K562 (cell line): ENCODE measurements at regions not wholly inside any gene's neighbourhood (a gene's known extent, or its start where the extent isn't known, plus 50 kb on each side); places are given as distances from the start of the nearest gene placed in this dataset.

Source experiments
- ATAC-seq: fragments of 200-7000 bp; cut with Tn5 transposase; 3 replicates; pipeline ENCODE4 v1.9.1; 2020; ENCODE audit warnings: moderate library complexity
- BruUV-seq: library from RNA; stranded (reverse); fragments of 400-500 nt; replicated peaks from 2 replicates; lab custom pipeline; 2021; lab: Mats Ljungman, UMichigan
- CTCF ChIA-PET: fragments of 300-600 bp; formaldehyde crosslinking; extraction: SDS; loops from one replicate; lab custom pipeline; 2021; ENCODE audit warnings: low intra/inter-chr PET ratio; lab: Yijun Ruan, JAX
- POLR2A ChIA-PET: fragments of 300-600, 350-650 bp; sonication (Branson Sonifier 250); formaldehyde crosslinking; extraction: SDS; loops from one replicate; lab custom pipeline; 2021; ENCODE audit warnings: antibody characterized with exemption, inconsistent platforms; lab: Yijun Ruan, JAX
- DNase-seq, 4 experiments: peaks; one replicate each; pipeline versions ENCODE4 v3.0.0 to v3.0.0-alpha.2; 2011 to 2018; ENCODE audit warnings: low spot score in 3 of 4, mixed read lengths in 3 of 4; ENCODE audit errors: extremely low read depth in 1 of 4
- FAIRE-seq: peaks from 2 replicates; lab custom pipeline; 2011; peaks lifted over from hg19 to GRCh38; lab: Jason Lieb, UNC
- H2AFZ ChIP-seq: 2 replicates; pipeline ENCODE4 v1.6.0; 2011; ENCODE audit warnings: low read depth, low read length, control low read depth, inconsistent platforms
- H3K27ac ChIP-seq: fragments of 200-600 bp; 3 replicates; pipeline ENCODE4 v1.8.0; 2011; ENCODE audit warnings: low read depth, mild to moderate bottlenecking, control low read depth, inconsistent platforms, low read length, moderate library complexity, mixed read lengths; ENCODE audit errors: extremely low read depth
- H3K27me3 ChIP-seq, 2 experiments: fragments of 300-600 bp in 1 of 2; 2 replicates in 1 of 2; 3 replicates in 1 of 2; pipeline versions ENCODE4 v1.6.0 to v1.8.0; 2011; ENCODE audit warnings: inconsistent platforms in 2 of 2, low read length in 2 of 2, mild to moderate bottlenecking in 1 of 2, mixed read lengths in 1 of 2, moderate library complexity in 1 of 2; ENCODE audit not compliant: control insufficient read depth in 2 of 2, insufficient read depth in 2 of 2
- H3K36me3 ChIP-seq: fragments of 300-600 bp; 3 replicates; pipeline ENCODE4 v1.8.0; 2011; ENCODE audit warnings: mild to moderate bottlenecking, low read length, inconsistent platforms; ENCODE audit not compliant: control insufficient read depth, insufficient read depth
- H3K4me1 ChIP-seq, 2 experiments: fragments of 200-600 bp in 1 of 2; replicated peaks in 1 of 2; 2 replicates in 1 of 2; 3 replicates in 1 of 2; pipeline versions ENCODE4 v1.5.1 to v1.8.0; 2011; ENCODE audit warnings: inconsistent platforms in 2 of 2, low read length in 2 of 2, mild to moderate bottlenecking in 1 of 2, mixed read lengths in 1 of 2, moderate library complexity in 1 of 2; ENCODE audit not compliant: control insufficient read depth in 2 of 2, insufficient read depth in 2 of 2
- H3K4me2 ChIP-seq: 2 replicates; pipeline ENCODE4 v1.6.1; 2011; ENCODE audit warnings: low read length, control low read depth, inconsistent platforms, mixed read lengths; ENCODE audit not compliant: insufficient read depth
- H3K4me3 ChIP-seq: fragments of 200-600 bp; sonication (generic), shearing (Covaris generic); 2 replicates; pipeline ENCODE4 v1.5.1; 2016; ENCODE audit warnings: control low read depth, inconsistent platforms
- H3K79me2 ChIP-seq: fragments of 200-600 bp; 3 replicates; pipeline ENCODE4 v1.8.0; 2011; ENCODE audit warnings: low read length, inconsistent platforms; ENCODE audit not compliant: control insufficient read depth, insufficient read depth
- H3K9ac ChIP-seq, 2 experiments: 2 replicates each; pipeline versions ENCODE4 v1.6.0 to v1.6.1; 2011; ENCODE audit warnings: low read depth in 2 of 2, low read length in 2 of 2, control low read depth in 1 of 2, inconsistent platforms in 1 of 2, mild to moderate bottlenecking in 1 of 2, mixed read lengths in 1 of 2; ENCODE audit not compliant: insufficient read depth in 1 of 2
- H3K9me1 ChIP-seq: one replicate; pipeline ENCODE4 v1.6.0; 2011; ENCODE audit warnings: inconsistent platforms, mild to moderate bottlenecking, low read length, moderate library complexity; ENCODE audit not compliant: control insufficient read depth, insufficient read depth
- H3K9me3 ChIP-seq: replicated peaks from 2 replicates; pipeline ENCODE4 v1.5.1; 2011; ENCODE audit warnings: low read depth, low read length, inconsistent platforms; ENCODE audit not compliant: control insufficient read depth, insufficient read depth
- H4K20me1 ChIP-seq: replicated peaks from 2 replicates; pipeline ENCODE4 v1.6.1; 2011; ENCODE audit warnings: low read length, inconsistent platforms, mixed read lengths; ENCODE audit not compliant: control insufficient read depth, insufficient read depth
- ARID2 ChIP-seq: fragments of 450-650 bp; IDR thresholded peaks from 2 replicates; pipeline ENCODE4 v1.6.1; 2017; ENCODE audit warnings: antibody characterized with exemption, mild to moderate bottlenecking
- DEAF1 ChIP-seq: fragments of 450-650 bp; formaldehyde crosslinking; IDR thresholded peaks from 2 replicates; pipeline ENCODE4 v1.4.0; 2020; ENCODE audit warnings: mild to moderate bottlenecking, moderate library complexity
- ETS1 ChIP-seq: conservative IDR thresholded peaks from 2 replicates; pipeline ENCODE4 v1.6.1; 2011; ENCODE audit warnings: low read depth, mild to moderate bottlenecking, low read length; ENCODE audit not compliant: control insufficient read depth
- FIP1L1 ChIP-seq: fragments of 200-400 bp; formaldehyde crosslinking; IDR thresholded peaks from 2 replicates; pipeline ENCODE4 v1.6.1; 2018; ENCODE audit warnings: mild to moderate bottlenecking, low read depth, low read length; ENCODE audit not compliant: poor library complexity, severe bottlenecking
- GMEB1 ChIP-seq: fragments of 250-450 bp; sonication (Bioruptor Pico); IDR thresholded peaks from 2 replicates; pipeline ENCODE4 v1.4.0; 2020; ENCODE audit warnings: mild to moderate bottlenecking
- HIVEP1 ChIP-seq: fragments of 250-450 bp; sonication (Bioruptor Pico); IDR thresholded peaks from 2 replicates; pipeline ENCODE4 v1.4.0; 2020; ENCODE audit warnings: mild to moderate bottlenecking
- HMG20A ChIP-seq: fragments of 450-650 bp; formaldehyde crosslinking; conservative IDR thresholded peaks from 2 replicates; pipeline ENCODE4 v1.4.0; 2020; ENCODE audit warnings: mild to moderate bottlenecking, mixed read lengths
- HOMEZ ChIP-seq: fragments of 250-450 bp; sonication (Bioruptor Pico); IDR thresholded peaks from 2 replicates; pipeline ENCODE4 v1.4.0; 2020; ENCODE audit warnings: mild to moderate bottlenecking, moderate library complexity
- JUNB ChIP-seq: fragments of 450-650 bp; formaldehyde crosslinking; conservative IDR thresholded peaks from 2 replicates; pipeline ENCODE4 v1.4.0; 2020; ENCODE audit warnings: mild to moderate bottlenecking
- KDM2B ChIP-seq: fragments of 250-450 bp; sonication (Bioruptor Pico); IDR thresholded peaks from 2 replicates; pipeline ENCODE4 v1.8.0; 2021; ENCODE audit warnings: mild to moderate bottlenecking, moderate library complexity
- MEF2D ChIP-seq: conservative IDR thresholded peaks from 2 replicates; pipeline ENCODE4 v1.6.1; 2016; ENCODE audit warnings: low read depth, missing genetic modification characterization, missing compliant biosample characterization
- NR4A1 ChIP-seq, 2 experiments: fragments of 250-450 bp in 1 of 2; fragments of 450-650 bp in 1 of 2; sonication (Bioruptor Pico) in 1 of 2; IDR thresholded peaks; 2 replicates each; pipeline versions ENCODE4 v1.4.0 to v1.6.1; 2016 to 2020; ENCODE audit warnings: mild to moderate bottlenecking in 2 of 2, missing compliant biosample characterization in 1 of 2, missing genetic modification characterization in 1 of 2, moderate library complexity in 1 of 2
- RB1 ChIP-seq: fragments of 450-650 bp; IDR thresholded peaks from 2 replicates; pipeline ENCODE4 v1.6.1; 2017; ENCODE audit warnings: low read depth, mild to moderate bottlenecking
- SMARCA5 ChIP-seq: fragments of 450-650 bp; IDR thresholded peaks from 2 replicates; pipeline ENCODE4 v1.6.1; 2016
- SP2 ChIP-seq: IDR thresholded peaks from 2 replicates; pipeline ENCODE4 v1.6.1; 2011; ENCODE audit warnings: mild to moderate bottlenecking, low read depth, low read length, moderate library complexity; ENCODE audit not compliant: poor library complexity, severe bottlenecking; ENCODE audit errors: extremely low read depth
- TAF15 ChIP-seq: fragments of 200-400 bp; formaldehyde crosslinking; IDR thresholded peaks from 2 replicates; pipeline ENCODE4 v1.6.1; 2017; ENCODE audit warnings: mild to moderate bottlenecking, low read depth, low read length, moderate library complexity
- ZNF274 ChIP-seq: IDR thresholded peaks from 2 replicates; pipeline ENCODE4 v1.6.1; 2011; ENCODE audit warnings: low read depth, mild to moderate bottlenecking, low read length, moderate library complexity, borderline replicate concordance
- ZNF311 ChIP-seq: fragments of 250-450 bp; sonication (Bioruptor Pico); IDR thresholded peaks from 2 replicates; pipeline ENCODE4 v1.4.0; 2020; ENCODE audit warnings: mild to moderate bottlenecking, moderate library complexity
- WGBS: fragments of 100-300 bp; shearing (Covaris generic); methylation state at CpG from one replicate; pipeline ENCODE4 v1.1.6; 2016; ENCODE audit warnings: low coverage, mixed read lengths; ENCODE audit not compliant: insufficient coverage; ENCODE audit errors: missing lambda C conversion rate; 5-methylcytosine and 5-hydroxymethylcytosine counted together
- in situ Hi-C: fragments of 300-500 bp; cut with MboI; formaldehyde crosslinking; loops from 4 replicates; pipeline ENCODE4 v1.15.0; 2018; ENCODE audit warnings: inconsistent platforms, mixed read lengths
- intact Hi-C: fragments of 100-400 bp; cut with micrococcal nuclease; formaldehyde crosslinking; loops from 2 replicates; pipeline ENCODE4 v1.14.2; 2022

- Histone ChIP-seq H3K4me3 (no peak overlapping the region), H2AFZ (no peak overlapping the region), H3K9me1 (no peaks in the 10 kb centered on the region), H3K79me2 (no peaks in the 10 kb centered on the region), H3K27ac (no peak overlapping the region), H3K27me3 (no peaks in the 10 kb centered on the region), H3K9ac (no peak overlapping the region), H3K4me1 (no peaks in the 10 kb centered on the region), H3K4me2 (no peak overlapping the region), H4K20me1 (no peaks in the 10 kb centered on the region), H3K36me3 (no peaks in the 10 kb centered on the region), H3K9me3 (no peaks in the 10 kb centered on the region)
- intact Hi-C loops = no loop called here
- no peak for TF ChIP-seq MEF2D (tag)
- no peak for TF ChIP-seq HOMEZ (CRISPR knock-in tag)
- no peak for TF ChIP-seq JUNB
- TF ChIP-seq SMARCA5 = no peak
- no peak for TF ChIP-seq DEAF1 (CRISPR knock-in tag)
- TF ChIP-seq ARID2 = no peak
- TF ChIP-seq ZNF311 (CRISPR knock-in tag) = no peak
- no peak for TF ChIP-seq NR4A1 (CRISPR knock-in tag; IDR thresholded peaks at IDR 0.05)
- TF ChIP-seq NR4A1 (tag; IDR thresholded peaks at IDR 0.05) = no peak
- no peak for TF ChIP-seq ETS1
- TF ChIP-seq GMEB1 (CRISPR knock-in tag) = no peak
- TF ChIP-seq SP2 = no peak
- no peak for TF ChIP-seq ZNF274
- TF ChIP-seq HIVEP1 (CRISPR knock-in tag) = no peak
- TF ChIP-seq FIP1L1 = no peak
- no peak for TF ChIP-seq KDM2B
- TF ChIP-seq TAF15 = no peak
- TF ChIP-seq HMG20A (CRISPR knock-in tag) = no peak
- no peak for TF ChIP-seq RB1
- ChIA-PET CTCF (no interaction called here), POLR2A (no interaction called here)
- ATAC-seq (no peak), FAIRE-seq (no peak), DNase-seq (no peak)
- no TSS peak for BruUV-seq
- in situ Hi-C loops = no loop called here
- 2% methylated on average over 5 of the region's 5 CpGs for WGBS
Observed at GRCh38 chr6:24019830-24020229, 106.2 kb upstream of the NRSN1 start.
